HPDE6-E6E7 (cell line): ENCODE measurements at regions not wholly inside any gene's neighbourhood (a gene's known extent, or its start where the extent isn't known, plus 50 kb on each side); places are given as distances from the start of the nearest gene placed in this dataset.

Experiments used
- DNase-seq: peaks from one replicate; pipeline ENCODE4 v3.0.0; 2011; ENCODE audit warnings: missing footprints; ENCODE audit errors: extremely low spot score

GRCh38 chr15:94893091-94893490 is 661.7 kb downstream of the MCTP2 start:
- no peak for DNase-seq

GRCh38 chr15:94894056-94894455 is 662.7 kb downstream of the MCTP2 start:
- DNase-seq = no peak

GRCh38 chr15:94909510-94909909 is 678.1 kb downstream of the MCTP2 start:
- DNase-seq = no peak

- no peak for DNase-seq
Measured at GRCh38 chr15:94910166-94910565, 678.8 kb downstream of the MCTP2 start.

- DNase-seq = no peak
Measured at GRCh38 chr15:94912760-94913159, 681.4 kb downstream of the MCTP2 start.

GRCh38 chr15:94917068-94917467 is 685.7 kb downstream of the MCTP2 start:
- DNase-seq = no peak

- DNase-seq = no peak
Measured at GRCh38 chr15:94921936-94922335, 690.6 kb downstream of the MCTP2 start.

GRCh38 chr15:94924057-94924456 is 692.7 kb downstream of the MCTP2 start:
- DNase-seq = no peak

- no peak for DNase-seq
Measured at GRCh38 chr15:94924971-94925598, 693.7 kb downstream of the MCTP2 start.

- DNase-seq = no peak
Measured at GRCh38 chr15:94925680-94926079, 694.3 kb downstream of the MCTP2 start.

- no peak for DNase-seq
Measured at GRCh38 chr15:94927003-94927402, 695.6 kb downstream of the MCTP2 start.

GRCh38 chr15:94929282-94929681 is 697.9 kb downstream of the MCTP2 start:
- DNase-seq = no peak

- DNase-seq = no peak
Measured at GRCh38 chr15:94930441-94930840, 699.1 kb downstream of the MCTP2 start.

GRCh38 chr15:94930960-94931359 is 699.6 kb downstream of the MCTP2 start:
- DNase-seq = no peak

- DNase-seq = no peak
Measured at GRCh38 chr15:94934440-94934839, 703.1 kb downstream of the MCTP2 start.

GRCh38 chr15:94937242-94937641 is 705.9 kb downstream of the MCTP2 start:
- DNase-seq = no peak

GRCh38 chr15:94943888-94944287 is 712.5 kb downstream of the MCTP2 start:
- no peak for DNase-seq

- no peak for DNase-seq
Measured at GRCh38 chr15:94951538-94951937, 720.2 kb downstream of the MCTP2 start.

- no peak for DNase-seq
Measured at GRCh38 chr15:94963953-94964352, 732.6 kb downstream of the MCTP2 start.

GRCh38 chr15:94965593-94965992 is 734.2 kb downstream of the MCTP2 start:
- no peak for DNase-seq

- DNase-seq = no peak
Measured at GRCh38 chr15:94968133-94968532, 736.8 kb downstream of the MCTP2 start.

GRCh38 chr15:94970096-94970495 is 738.7 kb downstream of the MCTP2 start:
- no peak for DNase-seq

- DNase-seq = no peak
Measured at GRCh38 chr15:94970802-94971201, 739.4 kb downstream of the MCTP2 start.

- no peak for DNase-seq
Measured at GRCh38 chr15:94972314-94972713, 741.0 kb downstream of the MCTP2 start.
